ENCODE measurements at regions not wholly inside any gene's neighbourhood (a gene's known extent, or its start where the extent isn't known, plus 50 kb on each side); places are given as distances from the start of the nearest gene placed in this dataset.

DNA sequence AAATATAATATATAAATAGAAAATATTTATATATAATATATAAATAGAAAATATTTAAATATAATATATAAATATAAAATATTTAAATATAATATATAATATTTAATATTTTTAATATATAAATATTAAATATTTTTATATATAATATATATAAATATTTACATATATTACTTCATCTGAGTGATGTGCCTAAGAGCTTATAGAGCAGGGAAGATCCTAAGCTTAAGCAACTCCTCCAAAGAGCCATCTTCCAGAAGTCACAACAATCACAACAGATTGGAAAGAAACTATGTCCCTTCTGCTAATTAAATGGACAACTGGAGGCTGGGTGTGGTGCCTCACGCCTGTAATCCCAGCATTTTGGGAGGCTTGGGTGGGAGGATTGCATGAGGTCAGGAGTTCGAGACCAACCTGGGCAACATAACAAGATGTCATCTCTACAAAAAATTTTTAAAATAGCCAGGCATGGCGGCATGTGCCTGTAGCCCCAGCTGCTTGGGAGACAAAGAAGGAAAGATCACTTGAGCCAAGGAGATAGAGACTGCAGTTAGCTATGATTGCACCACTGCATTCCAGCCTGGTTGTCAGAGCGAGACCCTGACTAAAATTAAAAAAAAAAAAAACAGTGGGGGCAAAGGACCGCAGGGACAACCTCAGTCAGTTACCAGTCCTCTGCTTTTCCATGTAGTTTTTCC, 198.7 kb downstream of the SKIDA1 start:
- no peak for DNase-seq (ENCODE audit: low spot score)

DNA sequence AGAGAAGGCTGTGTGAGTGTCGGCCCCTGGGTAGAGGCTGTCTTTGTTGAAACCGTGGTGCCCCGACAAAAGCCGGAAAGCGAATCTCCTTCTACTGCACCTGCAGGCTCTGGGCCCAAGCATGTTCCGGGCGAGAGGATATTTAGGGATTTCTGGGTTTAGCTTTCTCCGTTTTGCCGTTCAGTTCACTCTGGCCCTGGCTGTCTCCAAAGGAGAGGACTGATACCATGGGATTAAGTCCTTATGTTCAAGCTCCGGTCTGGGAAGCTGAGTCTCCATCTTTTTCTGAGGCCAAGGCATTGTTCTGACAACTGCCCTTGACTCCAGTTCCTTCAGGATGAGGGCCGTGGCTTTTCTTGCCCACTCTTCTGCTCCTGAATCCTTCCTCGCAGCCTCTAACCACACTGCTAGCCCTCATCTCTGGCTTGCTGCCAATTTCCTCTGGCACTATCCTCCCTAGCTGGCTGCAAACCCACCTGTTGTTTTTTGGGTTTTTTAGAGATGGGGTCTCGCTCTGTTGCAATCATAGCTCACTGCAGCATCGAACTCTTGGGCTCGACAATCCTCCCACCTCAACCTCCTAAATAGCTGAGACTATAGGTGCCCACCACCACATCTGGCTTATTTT, 206.8 kb downstream of the SKIDA1 start:
- DNase-seq (ENCODE audit: low spot score) = no peak

DNA sequence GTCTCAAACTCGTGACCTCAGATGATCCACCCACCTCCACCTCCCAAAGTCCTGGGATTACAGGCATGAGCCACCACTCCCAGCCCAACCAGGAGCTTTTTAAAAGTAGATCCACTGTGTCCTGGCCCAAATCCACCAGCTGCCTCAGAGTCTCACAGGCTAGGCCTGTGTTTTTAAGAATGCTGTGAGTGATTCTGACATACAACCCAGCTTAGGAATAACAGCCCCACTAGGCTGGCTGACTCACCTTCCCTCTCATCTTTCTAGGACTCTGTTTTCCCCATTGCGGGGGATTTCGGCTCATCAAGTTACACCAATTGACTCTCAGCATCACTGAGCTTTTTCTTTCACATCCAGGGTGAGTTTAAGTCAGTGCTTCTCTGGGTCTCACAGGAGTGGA, 207.6 kb downstream of the SKIDA1 start:
- DNase-seq (ENCODE audit: low spot score) = no peak

DNA sequence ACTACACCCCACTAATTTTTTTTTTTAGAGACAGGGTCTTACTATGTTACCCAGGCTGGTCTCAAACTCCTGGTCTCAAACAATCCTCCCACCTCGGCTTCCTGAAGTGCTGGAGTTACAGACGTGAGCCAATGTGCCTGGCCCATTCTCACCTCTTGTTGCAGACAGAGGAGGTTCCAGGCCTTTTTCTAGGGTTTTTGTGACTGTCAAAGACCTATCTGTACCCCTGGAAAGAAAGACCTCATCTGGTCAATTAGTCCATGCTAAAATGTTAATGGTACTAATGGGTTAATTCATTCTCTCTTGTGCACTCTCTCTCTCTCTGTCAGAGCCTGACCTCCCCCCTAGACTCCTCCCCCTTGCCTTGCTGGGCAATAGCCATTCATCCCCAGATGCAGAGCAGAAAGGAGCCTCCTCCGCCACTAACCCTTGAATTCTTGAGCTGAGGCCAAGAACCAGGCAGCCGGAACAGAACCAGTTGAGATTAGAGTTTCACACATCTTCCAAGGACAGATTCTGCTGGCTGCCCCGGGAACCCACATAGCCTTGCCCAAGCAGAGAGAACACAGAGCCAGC, 209.7 kb downstream of the SKIDA1 start:
- peak; percentile 73 for DNase-seq (ENCODE audit: low spot score)

DNA sequence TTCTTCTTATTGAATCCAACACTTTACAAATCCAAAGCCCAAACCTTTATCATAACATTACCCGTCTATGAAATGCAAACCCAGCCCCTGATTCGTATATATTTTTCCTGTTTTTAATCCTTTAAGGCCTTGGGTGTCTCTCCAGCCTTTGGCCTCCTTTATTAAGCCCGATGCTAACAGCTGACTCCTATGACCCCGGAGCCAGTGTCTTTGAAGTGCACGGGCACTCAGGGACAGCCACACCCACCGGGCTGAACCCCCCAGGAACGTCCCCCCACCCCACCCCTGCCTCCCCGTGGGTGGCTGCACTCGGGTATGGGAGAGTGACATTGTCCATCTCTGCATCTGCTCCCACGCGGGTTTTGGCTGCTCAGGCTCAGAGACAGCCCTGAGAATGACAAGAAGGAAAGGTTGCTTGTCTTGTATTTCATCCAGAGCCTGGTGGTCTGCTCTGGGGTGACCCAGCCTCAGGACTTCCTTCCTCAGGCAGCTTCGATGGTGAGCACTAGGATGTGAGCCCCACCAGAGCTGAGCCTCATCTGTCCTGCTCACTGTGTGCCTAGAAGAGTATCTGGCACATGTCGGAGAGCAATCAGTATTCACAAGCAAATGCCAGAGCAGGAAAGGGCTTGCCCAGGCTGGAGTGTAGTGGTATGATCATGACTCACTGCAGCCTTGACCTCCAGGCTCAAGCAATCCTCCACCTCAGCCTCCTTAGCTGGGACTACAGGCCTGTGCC, 210.4 kb downstream of the SKIDA1 start:
- DNase-seq (ENCODE audit: low spot score) = peak; percentile 66

DNA sequence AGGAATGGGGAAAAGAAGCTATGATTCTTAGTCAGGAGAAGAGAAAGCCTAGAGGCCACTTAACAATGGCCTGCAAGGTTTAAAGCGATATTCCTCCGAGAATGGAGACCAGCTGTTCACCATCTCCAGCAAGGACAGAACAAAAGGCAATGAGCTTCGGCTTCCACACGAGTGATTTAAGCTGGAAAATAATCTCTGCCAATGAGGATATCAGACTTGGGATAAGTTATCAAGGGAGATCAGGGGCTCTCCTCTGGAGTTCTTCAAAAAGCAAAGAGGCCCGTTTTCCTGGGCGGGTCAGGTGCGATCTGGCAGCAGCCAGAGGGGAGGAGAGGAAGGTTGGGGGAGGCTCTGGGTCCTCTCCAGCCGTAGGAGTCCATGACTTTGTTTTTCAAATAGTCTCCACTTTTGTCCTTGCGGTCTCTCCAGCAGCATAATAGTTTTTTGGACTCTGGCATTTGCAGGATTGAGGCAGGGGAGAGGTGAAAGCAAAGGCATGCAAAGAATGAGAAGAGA, 211.3 kb downstream of the SKIDA1 start:
- DNase-seq (ENCODE audit: low spot score) = no peak

DNA sequence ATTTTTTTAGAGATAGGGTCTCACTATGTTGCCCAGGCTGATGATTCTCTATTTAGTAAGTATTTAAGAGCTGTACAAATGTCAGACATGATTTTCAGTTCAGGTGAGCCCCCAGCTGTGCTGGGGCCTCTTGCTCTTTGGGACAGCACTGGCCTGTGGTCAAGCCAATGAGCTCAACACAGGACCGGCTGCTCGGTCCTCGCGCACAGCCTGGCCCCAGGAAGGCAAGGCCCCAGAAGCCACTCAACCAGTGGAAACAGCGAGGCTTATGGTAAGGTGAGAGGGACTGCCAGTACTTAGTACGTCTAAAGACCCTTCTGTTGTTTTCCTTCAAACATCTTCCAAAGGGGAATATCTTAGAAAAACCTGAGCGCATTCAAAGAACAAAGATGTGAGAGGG, 211.8 kb downstream of the SKIDA1 start:
- no peak for DNase-seq (ENCODE audit: low spot score)

DNA sequence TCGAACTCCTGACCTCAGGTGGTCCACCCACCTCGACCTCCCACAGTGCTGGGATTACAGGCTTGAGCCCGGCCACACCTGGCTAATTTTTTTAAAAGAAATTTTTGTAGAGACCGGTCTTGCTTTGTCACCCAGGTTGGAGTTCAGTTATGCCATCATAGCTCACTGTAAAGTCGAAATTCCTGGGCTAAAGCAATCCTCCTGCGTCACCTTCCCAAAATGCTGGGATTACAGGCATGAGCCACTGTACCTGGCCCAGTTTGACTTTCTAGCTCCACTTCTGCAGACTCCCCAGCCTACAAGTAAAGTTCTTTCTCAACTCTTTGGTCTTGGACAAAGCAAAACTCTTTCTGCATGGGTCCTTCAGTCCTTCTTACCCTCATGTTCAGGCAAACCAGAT, 214.1 kb downstream of the SKIDA1 start:
- no peak for DNase-seq (ENCODE audit: low spot score)

DNA sequence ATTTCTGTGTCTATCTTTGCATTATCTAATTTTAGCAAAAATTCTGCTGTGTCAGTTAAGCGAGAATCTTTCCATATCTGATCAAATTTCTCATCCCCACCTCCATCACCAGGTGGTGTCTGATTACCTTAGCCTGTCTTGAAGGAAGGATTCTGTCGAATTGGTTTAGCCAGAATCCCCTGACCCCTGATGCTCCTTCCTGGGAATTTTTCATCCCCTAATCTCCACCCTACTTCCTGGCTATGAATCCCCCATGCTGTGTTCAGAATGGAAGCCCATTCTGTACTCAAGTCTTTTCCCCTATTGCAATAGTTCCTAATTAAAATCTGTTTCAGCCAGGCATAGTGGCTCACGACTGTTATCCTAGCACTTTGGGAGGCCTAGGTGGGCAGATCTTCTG, 216.1 kb downstream of the SKIDA1 start:
- no peak for DNase-seq (ENCODE audit: low spot score)

DNA sequence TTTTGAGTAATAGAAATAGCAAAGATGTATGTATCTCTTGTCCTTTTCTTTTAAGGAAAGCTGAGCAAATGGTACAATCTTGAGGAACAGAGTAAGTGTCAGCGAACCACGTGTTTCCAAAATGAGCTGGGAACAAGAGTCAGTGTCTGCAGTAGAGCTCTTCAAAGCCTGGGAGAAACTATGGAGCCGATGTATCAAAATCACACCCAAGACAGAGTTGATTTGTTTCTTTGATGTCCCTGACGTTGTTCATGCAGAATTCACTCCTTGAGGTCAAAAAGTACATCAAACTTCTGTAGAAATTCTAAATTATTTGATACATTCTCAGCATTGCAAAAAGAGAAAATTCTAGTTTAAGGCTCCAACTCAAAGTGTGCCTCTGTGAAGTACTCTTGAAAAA, 216.5 kb downstream of the SKIDA1 start:
- DNase-seq (ENCODE audit: low spot score) = no peak

DNA sequence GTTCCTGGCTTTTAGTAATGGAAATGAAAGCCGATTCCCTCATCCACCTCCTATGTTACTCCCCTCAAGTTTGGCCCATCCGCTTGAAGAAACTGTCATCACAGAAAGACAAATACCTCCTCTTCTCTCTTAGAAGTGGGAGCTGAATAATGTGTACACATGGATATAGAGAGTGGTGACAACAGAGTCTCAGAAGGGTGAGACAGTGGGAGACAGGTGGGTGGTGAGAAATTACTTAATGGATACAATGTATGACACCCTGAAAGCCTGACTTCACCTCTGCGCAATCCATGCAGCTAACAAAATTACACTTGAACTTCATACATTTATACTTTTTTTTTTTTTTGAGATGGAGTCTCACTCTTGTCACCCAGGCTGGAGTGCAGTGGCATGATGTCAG, 217.5 kb downstream of the SKIDA1 start:
- DNase-seq (ENCODE audit: low spot score) = no peak

DNA sequence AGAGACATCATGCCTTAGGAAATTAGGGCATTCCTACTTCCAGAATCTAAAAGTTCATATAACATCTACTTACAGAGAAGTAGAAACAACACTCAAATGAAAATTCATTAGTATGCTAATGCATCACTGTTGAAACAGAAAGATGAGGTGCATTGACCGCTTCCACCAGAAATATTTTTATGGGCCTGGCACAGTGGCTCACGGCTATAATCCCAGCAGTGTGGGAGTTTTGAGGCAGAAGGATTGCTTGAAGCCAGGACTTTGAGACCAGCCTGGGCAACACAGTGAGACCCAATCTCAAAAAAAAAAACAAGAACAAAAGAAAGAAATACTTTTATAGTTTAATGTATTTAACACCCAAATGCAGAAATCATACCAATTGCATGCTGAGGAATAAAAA, 220.9 kb downstream of the SKIDA1 start:
- no peak for DNase-seq (ENCODE audit: low spot score)

DNA sequence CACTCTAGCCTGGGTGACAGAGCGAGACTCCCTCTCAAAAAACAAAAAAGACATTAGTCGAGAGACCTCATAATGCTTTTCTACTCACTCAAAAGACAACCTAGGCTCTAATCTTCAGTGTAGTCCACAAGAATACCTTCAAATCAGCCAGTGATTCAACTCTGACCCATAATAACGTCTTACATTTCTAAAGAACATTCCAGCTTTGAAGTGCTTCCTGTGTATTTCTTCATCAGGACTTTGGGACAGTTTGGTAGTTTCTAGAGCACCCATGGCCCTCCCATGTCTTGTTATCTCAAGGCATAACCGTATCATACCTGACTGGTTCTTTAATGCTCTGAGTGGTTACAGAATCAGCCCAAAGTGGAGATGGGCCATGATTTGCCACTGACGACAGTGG, 221.3 kb downstream of the SKIDA1 start:
- peak; percentile 82 for DNase-seq (ENCODE audit: low spot score)

DNA sequence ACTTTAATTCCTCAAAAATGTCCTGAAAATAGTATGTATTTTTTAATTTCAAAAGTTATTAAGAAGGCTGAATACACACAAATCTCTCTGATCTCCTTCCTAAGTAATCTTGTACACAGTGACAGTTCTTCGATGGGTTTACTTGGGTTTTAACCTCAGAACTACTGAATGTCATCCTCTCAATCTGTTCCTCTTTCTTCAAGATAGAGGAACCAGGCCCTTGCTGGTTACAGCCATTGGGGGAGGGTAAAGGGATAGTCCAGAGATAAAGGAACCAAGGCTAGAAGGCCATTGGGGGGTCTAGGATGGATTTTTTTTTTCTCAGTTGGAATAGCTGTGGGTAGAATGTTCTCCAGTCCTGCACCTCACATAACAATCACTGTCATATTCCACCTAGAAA, 224.9 kb downstream of the SKIDA1 start:
- no peak for DNase-seq (ENCODE audit: low spot score)

DNA sequence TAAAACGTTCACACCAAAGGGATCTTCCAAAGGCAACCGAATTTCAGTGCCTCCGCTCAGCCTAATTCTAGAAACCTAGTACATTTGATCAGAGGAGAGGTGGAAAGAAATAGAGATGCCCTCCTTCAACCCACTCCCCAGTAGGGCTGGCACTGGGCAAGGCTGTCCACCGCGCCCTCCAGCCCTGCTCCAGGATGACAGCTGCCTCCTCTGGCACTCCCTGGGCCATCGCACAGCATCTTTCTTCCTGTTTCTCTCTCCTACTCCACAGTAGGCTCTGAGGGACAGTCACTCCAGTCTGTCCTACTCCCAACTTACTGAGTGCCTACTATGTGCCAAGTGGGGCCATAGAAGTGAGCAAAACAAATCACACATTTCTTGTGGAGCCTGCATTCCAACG, 226.2 kb downstream of the SKIDA1 start:
- no peak for DNase-seq (ENCODE audit: low spot score)

DNA sequence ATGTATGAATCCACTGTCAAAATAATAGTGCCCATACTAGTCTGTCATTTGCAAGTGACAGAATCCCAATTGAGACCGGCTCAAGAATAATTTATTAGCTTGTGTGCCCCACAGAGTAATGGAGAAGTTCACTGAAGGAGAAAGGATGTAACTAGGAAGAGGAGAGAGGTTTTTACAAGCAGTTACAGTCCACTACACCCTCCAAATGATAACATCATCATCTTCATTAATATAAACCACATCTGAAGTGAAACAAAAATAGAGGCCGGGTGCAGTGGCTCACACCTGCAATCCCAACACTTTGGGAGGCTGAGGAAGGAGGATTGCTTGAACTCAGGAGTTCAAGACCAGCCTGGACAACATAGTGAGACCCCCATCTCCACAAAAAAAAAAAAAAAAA, 226.8 kb downstream of the SKIDA1 start:
- DNase-seq (ENCODE audit: low spot score) = no peak

DNA sequence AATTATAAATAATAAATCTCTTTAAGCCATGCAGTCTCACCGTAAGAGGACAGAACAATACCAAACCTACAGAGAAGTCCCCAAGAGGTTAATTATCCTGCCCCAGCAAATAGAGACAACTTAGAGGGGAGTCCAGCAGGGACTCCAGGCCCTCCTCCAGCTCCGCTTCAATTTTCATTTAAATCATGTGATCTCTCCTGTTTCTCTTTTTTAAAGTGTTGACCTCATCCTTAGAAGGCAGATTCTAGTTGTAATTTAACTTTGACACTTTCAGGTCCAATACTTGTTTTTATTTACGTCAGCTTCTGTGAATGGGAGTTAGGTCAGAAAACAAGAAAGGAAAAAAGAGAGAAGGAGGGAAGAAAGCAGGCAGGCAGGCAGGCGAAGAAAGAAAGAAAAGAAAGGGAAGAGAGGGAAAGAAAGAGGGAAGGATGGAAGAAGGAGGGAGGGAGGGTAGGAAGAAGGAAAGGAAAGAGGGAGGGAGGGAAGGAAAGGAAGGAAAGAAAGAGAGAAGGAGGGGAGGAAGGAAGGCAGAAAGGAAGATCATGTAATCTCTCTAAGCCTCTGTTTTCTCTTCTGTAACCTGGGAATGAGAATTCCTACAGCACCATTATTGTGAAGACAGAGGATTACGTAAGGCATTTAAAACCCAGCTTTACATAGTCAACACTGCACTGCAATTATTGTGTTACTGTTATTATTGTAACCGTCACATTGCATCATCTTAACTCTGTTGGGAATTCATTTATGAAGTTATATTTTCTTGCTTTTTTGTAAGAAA, 227.7 kb downstream of the SKIDA1 start:
- no peak for DNase-seq (ENCODE audit: low spot score)

DNA sequence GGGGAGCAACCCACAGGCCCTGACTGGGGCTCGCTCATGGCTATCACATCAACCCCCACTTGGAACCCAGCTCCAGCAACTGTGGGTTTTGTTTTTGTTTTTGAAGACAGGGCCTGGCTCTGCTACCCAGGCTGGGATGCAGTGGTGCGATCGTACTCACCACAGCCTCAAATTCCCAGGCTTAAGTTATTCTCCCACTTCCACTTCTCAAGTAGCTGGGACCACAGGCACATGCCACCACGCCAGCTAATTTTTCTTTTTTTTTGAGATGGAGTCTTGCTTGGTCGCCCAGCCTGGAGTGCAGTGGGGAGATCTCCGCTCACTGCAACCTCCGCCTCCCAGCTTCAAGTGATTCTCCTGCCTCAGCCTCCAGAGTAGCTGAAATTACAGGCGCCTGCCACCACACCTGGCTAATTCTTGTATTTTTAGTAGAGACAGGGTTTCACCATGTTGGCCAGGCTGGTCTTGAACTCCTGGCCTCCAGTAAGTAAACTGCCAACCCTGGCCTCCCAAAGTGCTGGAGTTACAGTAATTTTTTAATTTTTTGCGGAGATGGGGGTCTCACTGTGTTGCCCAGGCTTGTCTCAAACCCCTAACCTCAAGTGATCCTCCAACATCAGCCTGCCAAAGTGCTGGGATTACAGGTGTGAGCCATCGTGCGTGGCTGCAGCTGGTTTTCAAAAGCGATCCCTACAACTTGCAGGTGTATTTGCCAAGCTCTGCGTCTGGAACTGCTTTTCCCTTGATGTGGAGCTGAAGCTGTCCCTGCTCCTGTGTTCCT, 228.7 kb downstream of the SKIDA1 start:
- no peak for DNase-seq (ENCODE audit: low spot score)

DNA sequence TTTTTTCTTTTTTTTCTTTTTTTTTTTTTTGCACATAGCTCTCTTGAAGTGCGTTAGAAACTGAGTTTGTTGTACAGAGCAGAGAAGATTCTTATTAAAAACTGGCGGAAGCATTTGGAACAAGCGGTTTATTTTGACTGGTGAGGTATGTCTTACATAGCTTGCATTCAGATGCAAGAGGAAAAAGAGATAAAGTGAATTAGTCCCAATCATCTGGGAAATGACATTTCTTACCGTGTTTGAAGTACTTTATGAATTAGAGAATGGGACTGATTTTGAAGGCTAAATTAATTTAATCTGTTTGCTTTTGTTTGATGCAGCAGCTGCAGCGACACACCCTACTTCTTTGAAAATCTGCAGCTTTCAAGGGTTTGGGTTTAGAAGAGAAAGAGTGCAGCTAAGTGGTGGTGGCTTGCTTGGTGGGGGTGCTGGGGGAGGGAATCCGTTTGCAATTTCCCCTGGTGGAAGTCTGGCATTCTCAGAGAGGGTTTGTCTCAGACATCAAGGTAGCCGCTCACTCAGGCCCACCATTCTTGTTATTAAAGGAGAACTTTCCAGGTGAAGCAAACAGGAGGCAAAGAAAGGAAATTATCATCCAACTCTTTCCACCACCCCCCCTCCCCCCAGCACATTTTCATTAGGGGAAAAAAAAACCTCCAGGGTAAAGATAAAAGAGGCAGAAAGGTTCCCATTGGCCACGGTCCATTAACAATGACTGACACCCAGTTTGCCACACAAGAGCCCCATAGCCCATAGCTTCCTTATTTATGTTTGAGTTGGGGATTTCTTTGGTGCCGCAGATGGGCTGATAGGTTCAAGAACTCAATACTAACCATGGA, 231.7 kb downstream of the SKIDA1 start:
- peak; percentile 87 for DNase-seq (ENCODE audit: low spot score)

DNA sequence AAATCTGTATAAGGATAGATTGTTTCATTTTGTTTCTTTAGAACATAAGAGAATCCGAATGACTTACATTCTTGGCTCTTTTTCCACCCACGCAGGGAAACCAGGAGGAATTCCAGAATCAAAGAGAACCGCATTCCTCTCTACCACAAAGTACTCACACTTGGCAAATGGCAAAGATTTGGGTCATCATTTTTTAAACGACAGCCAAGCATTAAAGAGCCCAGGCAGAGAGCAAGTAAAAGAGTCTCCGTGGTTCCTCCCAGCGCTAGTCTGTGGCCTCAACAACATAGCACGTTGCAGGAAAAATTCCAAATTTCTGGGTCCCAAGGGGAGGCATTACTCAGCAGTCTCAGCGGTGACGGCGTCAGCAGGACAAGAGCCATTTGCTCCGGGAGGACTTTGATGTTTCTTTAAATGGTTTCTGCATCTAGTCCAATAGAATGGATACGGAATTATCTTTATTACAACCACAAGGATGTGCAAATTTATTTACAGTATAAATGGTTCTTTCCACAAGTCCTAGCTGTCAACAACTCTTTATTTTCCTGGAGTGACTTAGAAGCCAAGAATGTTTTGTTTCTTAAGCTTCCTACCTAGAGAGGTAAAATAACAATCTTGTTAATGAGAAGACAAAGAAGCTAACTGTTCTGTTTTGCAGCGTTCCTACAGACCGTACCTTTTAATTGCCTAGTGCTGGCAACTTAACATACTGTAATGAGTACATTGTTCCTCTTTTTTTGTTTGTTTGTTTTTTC, 232.5 kb downstream of the SKIDA1 start:
- DNase-seq (ENCODE audit: low spot score) = peak; percentile 97

Measured in SW480 (cell line).